ENCODE measurements at regions not wholly inside any gene's neighbourhood (a gene's known extent, or its start where the extent isn't known, plus 50 kb on each side); places are given as distances from the start of the nearest gene placed in this dataset.
"Not testable (repeated sequence)": the region's sequence is repeated elsewhere in the genome, so short reads cannot be mapped to it uniquely, and the experiment has no call there.

DNA sequence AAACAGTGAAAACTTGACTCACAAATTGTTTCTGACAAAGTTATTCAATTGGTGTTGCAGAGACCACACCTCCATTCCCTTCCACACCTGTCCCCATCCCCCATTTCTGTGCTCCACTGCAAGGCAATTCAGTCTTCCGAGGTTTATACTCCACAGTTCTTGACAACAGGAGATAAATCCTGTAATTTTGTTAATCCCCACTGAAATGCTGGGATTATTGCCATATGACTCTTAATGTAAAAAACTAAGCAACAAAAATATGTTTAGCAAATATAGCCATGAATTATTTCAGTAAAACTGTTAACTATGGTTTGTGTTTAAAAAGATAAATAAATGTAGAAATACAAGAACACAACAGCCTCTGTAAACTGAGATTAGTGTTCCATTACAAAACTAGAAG is 170.1 kb upstream of the SEMA3D start:
- H3K4me1 ChIP-seq (ENCODE audit: control insufficient read depth, insufficient read depth, low read length): no peaks in the 10 kb centered on the region
- no peaks in the 10 kb centered on the region for H3K36me3 ChIP-seq (ENCODE audit: control insufficient read depth, insufficient read depth, low read length)
- no peaks in the 10 kb centered on the region for H3K9me3 ChIP-seq (replicated peaks; ENCODE audit: control insufficient read depth, low read depth, low read length)
- no CpG with 5 or more reads among the region's 1 CpG for WGBS (ENCODE audit: insufficient coverage)
- DNase-seq: peak; percentile 89
- no peak overlapping the region for H3K27ac ChIP-seq (ENCODE audit: low read length)
- H3K4me3 ChIP-seq (ENCODE audit: low read length): no peak overlapping the region
- H3K27me3 ChIP-seq (ENCODE audit: control insufficient read depth, insufficient read depth, low read length): no peaks in the 10 kb centered on the region

DNA sequence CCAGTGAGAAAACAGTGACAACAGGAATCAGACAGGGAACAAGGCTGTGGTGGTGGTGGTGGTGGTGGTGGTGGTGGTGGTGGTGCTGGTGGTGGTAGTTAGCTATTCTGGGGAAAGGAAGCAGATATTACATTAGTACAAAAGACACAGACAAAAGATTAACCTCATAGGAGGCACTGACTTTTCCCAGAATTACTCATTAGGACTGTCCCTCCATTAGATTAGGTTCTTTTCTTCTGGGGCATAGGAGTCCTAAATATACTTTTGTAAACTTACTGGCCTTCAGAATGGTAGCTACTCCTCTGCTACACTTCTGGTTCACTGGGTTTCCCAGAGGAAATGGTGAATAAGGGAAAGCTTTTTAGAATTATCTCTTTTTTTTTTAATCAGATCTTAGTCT is 156.6 kb upstream of the SEMA3D start:
- H3K4me3 ChIP-seq (ENCODE audit: low read length): no peak overlapping the region
- no peak overlapping the region for H3K27ac ChIP-seq (ENCODE audit: low read length)
- H3K9me3 ChIP-seq (replicated peaks; ENCODE audit: control insufficient read depth, low read depth, low read length): no peaks in the 10 kb centered on the region
- no peak for DNase-seq
- no peaks in the 10 kb centered on the region for H3K27me3 ChIP-seq (ENCODE audit: control insufficient read depth, insufficient read depth, low read length)
- H3K36me3 ChIP-seq (ENCODE audit: control insufficient read depth, insufficient read depth, low read length): no peaks in the 10 kb centered on the region
- no peaks in the 10 kb centered on the region for H3K4me1 ChIP-seq (ENCODE audit: control insufficient read depth, insufficient read depth, low read length)

DNA sequence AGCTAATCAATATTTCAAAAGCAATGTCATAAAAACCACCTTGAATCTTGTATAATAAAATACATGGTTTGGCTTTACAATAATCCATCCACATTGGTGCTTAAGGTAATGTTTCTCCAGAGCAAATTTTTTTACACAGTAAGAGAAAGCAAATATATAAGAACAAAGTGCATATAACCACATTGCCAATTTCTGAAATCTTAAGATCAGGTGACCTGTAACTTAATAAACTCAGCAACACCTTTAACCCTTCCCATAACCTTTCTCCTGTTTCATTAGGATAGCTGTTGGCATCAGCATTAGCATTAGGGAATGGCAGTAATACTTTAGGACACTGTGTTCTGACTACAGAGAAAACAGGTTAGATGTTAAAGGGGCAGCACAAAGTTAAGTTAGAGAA is 155.9 kb upstream of the SEMA3D start:
- DNase-seq: no peak
- no peak overlapping the region for H3K27ac ChIP-seq (ENCODE audit: low read length)
- no peaks in the 10 kb centered on the region for H3K36me3 ChIP-seq (ENCODE audit: control insufficient read depth, insufficient read depth, low read length)
- no peaks in the 10 kb centered on the region for H3K4me1 ChIP-seq (ENCODE audit: control insufficient read depth, insufficient read depth, low read length)
- H3K27me3 ChIP-seq (ENCODE audit: control insufficient read depth, insufficient read depth, low read length): no peaks in the 10 kb centered on the region
- H3K4me3 ChIP-seq (ENCODE audit: low read length): no peak overlapping the region
- H3K9me3 ChIP-seq (replicated peaks; ENCODE audit: control insufficient read depth, low read depth, low read length): no peaks in the 10 kb centered on the region

DNA sequence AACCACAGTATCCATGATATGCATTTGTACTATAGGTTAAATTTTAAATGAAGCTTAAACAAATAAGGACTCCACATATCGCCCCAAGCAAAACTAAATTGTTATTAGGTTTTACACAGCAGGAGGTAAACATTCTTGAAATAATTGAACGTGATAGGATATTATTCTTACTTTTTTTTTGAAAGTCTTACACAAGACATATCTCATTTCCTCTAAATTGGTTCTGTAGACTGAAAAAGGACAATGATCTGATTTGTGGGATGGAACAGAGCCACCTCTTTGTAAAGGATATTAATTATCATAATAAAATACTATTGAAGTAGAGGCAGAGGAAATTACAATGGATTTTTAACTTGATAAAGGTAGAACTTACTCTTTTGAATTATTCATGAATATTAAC is 155.1 kb upstream of the SEMA3D start:
- no peaks in the 10 kb centered on the region for H3K4me1 ChIP-seq (ENCODE audit: control insufficient read depth, insufficient read depth, low read length)
- no CpG with 5 or more reads among the region's 2 CpGs for WGBS (ENCODE audit: insufficient coverage)
- H3K27ac ChIP-seq (ENCODE audit: low read length): no peak overlapping the region
- no peaks in the 10 kb centered on the region for H3K36me3 ChIP-seq (ENCODE audit: control insufficient read depth, insufficient read depth, low read length)
- DNase-seq: no peak
- no peak overlapping the region for H3K4me3 ChIP-seq (ENCODE audit: low read length)
- no peaks in the 10 kb centered on the region for H3K9me3 ChIP-seq (replicated peaks; ENCODE audit: control insufficient read depth, low read depth, low read length)
- H3K27me3 ChIP-seq (ENCODE audit: control insufficient read depth, insufficient read depth, low read length): no peaks in the 10 kb centered on the region

DNA sequence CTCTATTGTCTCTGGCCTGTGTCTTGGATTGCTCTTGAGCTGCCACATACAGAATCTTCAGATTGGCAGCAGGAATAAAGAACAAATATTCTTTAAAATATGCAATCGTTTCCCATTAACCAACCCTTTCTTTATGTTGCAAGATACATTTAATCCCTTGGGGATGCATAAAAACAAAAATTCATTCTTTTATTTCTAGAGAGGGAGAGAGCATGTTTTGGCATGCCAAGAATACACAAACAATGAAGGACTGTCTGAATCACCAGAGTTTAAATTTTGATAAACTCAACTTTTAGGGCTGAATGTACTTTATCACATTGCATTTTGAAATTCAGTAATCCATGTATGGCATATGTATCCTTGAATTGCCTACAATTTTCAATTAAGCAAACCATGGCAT is 154.3 kb upstream of the SEMA3D start:
- Histone ChIP-seq H3K36me3 (ENCODE audit: control insufficient read depth, insufficient read depth, low read length) (no peaks in the 10 kb centered on the region), H3K9me3 (replicated peaks; ENCODE audit: control insufficient read depth, low read depth, low read length) (no peaks in the 10 kb centered on the region), H3K27me3 (ENCODE audit: control insufficient read depth, insufficient read depth, low read length) (no peaks in the 10 kb centered on the region), H3K4me3 (ENCODE audit: low read length) (no peak overlapping the region), H3K27ac (ENCODE audit: low read length) (no peak overlapping the region), H3K4me1 (ENCODE audit: control insufficient read depth, insufficient read depth, low read length) (no peaks in the 10 kb centered on the region)
- no CpG with 5 or more reads among the region's 1 CpG for WGBS (ENCODE audit: insufficient coverage)
- no peak for DNase-seq

DNA sequence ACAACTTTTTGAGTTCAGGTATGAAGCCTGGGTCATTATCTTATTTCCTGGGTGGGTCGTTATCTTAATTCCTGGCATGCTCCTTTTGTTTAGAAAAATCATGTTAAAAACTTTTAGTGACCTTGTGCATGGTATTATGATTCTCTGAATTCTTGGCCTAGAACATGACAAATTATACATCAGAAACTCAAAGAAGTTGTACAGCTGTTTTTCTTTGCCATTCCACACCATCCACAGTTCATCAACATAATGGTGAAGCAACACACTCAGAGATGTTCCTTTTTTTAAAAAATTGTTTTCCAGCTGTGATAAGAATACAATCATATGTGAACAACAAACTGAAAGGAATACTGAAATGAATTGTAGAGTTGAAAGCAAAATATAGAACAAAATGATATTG is 149.2 kb upstream of the SEMA3D start:
- DNase-seq: no peak
- H3K36me3 ChIP-seq (ENCODE audit: control insufficient read depth, insufficient read depth, low read length): no peaks in the 10 kb centered on the region
- no peaks in the 10 kb centered on the region for H3K9me3 ChIP-seq (replicated peaks; ENCODE audit: control insufficient read depth, low read depth, low read length)
- H3K4me3 ChIP-seq (ENCODE audit: low read length): no peak overlapping the region
- H3K27me3 ChIP-seq (ENCODE audit: control insufficient read depth, insufficient read depth, low read length): no peaks in the 10 kb centered on the region
- no CpG with 5 or more reads among the region's 1 CpG for WGBS (ENCODE audit: insufficient coverage)
- no peak overlapping the region for H3K27ac ChIP-seq (ENCODE audit: low read length)
- H3K4me1 ChIP-seq (ENCODE audit: control insufficient read depth, insufficient read depth, low read length): no peaks in the 10 kb centered on the region

DNA sequence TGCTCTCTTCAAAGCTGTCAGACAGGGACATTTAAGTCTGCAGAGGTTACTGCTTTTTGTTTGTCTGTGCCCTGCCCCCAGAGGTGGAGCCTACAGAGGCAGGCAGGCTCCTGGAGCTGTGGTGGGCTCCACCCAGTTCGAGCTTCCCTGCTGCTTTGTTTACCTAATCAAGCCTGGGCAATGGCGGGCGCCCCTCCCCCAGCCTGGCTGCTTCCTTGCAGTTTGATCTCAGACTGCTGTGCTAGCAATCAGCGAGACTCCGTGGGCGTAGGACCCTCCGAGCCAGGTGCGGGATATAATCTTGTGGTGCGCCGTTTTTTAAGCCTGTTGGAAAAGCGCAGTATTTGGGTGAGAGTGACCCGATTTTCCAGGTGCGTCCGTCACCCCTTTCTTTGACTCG is 148.3 kb upstream of the SEMA3D start:
- H3K27me3 ChIP-seq (ENCODE audit: control insufficient read depth, insufficient read depth, low read length); DNase-seq; H3K36me3 ChIP-seq (ENCODE audit: control insufficient read depth, insufficient read depth, low read length); H3K27ac ChIP-seq (ENCODE audit: low read length); H3K4me1 ChIP-seq (ENCODE audit: control insufficient read depth, insufficient read depth, low read length); H3K9me3 ChIP-seq (replicated peaks; ENCODE audit: control insufficient read depth, low read depth, low read length); H3K4me3 ChIP-seq (ENCODE audit: low read length): not testable (repeated sequence)
- 100% methylated on average over 3 of the region's 15 CpGs for WGBS (ENCODE audit: insufficient coverage)

DNA sequence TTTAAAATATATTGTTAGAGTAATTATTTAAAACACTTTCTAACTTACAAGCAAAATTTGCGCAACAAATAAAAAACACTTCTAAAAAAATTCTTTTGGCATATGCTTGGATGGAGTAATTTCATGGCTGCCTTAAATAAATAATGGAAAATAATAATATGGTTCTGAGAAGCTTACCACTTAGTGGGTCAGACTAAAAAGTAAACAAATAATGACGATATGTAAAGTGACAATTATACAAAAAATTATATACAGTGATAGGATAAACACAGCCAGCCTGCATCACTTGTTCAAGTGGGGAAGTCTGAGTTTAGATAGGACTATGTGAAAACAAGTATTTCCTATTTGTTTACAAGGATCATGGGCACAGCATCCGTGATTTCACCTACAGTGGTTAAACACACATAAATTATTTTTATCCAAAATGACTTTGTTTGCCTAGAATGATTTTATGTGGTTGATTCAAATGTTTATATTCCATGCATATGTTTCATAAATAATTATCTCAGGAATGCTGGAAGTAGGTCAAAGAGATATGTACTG is 141.7 kb upstream of the SEMA3D start:
- no peak for DNase-seq

DNA sequence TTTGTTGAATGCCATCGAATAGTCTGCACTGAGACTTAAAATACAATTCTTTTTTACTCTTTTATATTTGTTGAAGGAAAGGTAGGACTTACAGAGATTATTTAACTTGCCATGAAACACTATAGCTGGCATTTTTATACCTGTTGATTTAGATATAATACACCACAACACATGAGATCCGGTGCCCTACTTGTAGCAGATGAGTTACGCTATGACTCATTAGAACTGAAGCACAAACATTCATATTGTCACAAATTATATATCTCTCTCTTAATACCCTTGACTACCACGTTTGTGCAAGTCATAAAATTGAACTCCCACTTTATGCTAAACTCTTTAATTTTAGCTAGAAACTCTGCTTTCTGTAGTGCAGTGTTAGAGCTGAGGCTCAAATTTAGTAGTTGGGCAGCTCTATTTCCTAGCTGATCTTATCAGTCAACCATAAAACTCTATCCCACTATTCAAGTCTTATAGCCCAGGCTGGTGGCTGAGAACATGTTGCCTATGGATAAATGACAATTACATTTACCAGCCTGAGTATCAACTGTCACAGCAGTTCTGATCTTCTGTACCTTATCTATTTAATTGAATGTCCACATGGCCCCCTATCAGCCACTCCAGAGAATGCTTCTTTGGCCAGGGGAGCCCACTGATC is 137.4 kb upstream of the SEMA3D start:
- Histone ChIP-seq H3K27me3 (ENCODE audit: control insufficient read depth, insufficient read depth, low read length) (no peaks in the 10 kb centered on the region), H3K4me1 (ENCODE audit: control insufficient read depth, insufficient read depth, low read length) (no peaks in the 10 kb centered on the region), H3K27ac (ENCODE audit: low read length) (no peak overlapping the region), H3K4me3 (ENCODE audit: low read length) (no peak overlapping the region), H3K9me3 (replicated peaks; ENCODE audit: control insufficient read depth, low read depth, low read length) (no peaks in the 10 kb centered on the region), H3K36me3 (ENCODE audit: control insufficient read depth, insufficient read depth, low read length) (no peaks in the 10 kb centered on the region)
- no peak for DNase-seq
- no CpG with 5 or more reads among the region's 4 CpGs for WGBS (ENCODE audit: insufficient coverage)

More for the DNA sequence above, 141.7 kb upstream of the SEMA3D start:
- Histone ChIP-seq H3K27me3 (ENCODE audit: control insufficient read depth, insufficient read depth, low read length) (no peaks in the 10 kb centered on the region), H3K9me3 (replicated peaks; ENCODE audit: control insufficient read depth, low read depth, low read length) (no peaks in the 10 kb centered on the region), H3K36me3 (ENCODE audit: control insufficient read depth, insufficient read depth, low read length) (no peaks in the 10 kb centered on the region), H3K4me3 (ENCODE audit: low read length) (no peak overlapping the region), H3K27ac (ENCODE audit: low read length) (no peak overlapping the region), H3K4me1 (ENCODE audit: control insufficient read depth, insufficient read depth, low read length) (no peaks in the 10 kb centered on the region)
- no CpG with 5 or more reads among the region's 3 CpGs for WGBS (ENCODE audit: insufficient coverage)

DNA sequence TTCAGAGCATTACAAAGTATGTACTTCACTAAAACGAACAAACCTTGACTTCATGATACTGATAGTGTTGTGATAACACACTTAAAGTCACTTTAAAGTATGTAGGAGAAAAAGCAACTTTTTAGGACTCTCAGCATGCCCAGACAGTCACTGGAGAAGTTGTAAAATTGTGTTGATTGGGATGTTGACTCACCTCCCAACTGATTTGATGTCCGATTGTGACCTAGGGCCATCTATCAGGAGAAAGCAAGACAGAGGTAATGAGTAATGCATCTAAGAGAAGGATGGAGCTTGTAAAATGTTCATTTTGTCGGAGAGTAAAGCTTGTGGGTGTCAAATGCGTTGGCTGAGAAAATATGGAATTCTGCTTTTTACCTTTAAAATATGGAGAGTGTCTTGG is 135.4 kb upstream of the SEMA3D start:
- no peak for DNase-seq
- Histone ChIP-seq H3K27ac (ENCODE audit: low read length) (no peak overlapping the region), H3K27me3 (ENCODE audit: control insufficient read depth, insufficient read depth, low read length) (no peaks in the 10 kb centered on the region), H3K4me1 (ENCODE audit: control insufficient read depth, insufficient read depth, low read length) (no peaks in the 10 kb centered on the region), H3K36me3 (ENCODE audit: control insufficient read depth, insufficient read depth, low read length) (no peaks in the 10 kb centered on the region), H3K4me3 (ENCODE audit: low read length) (no peak overlapping the region), H3K9me3 (replicated peaks; ENCODE audit: control insufficient read depth, low read depth, low read length) (no peaks in the 10 kb centered on the region)
- WGBS (ENCODE audit: insufficient coverage): 70% methylated on average over 2 of the region's 4 CpGs

All from muscle of leg (tissue), 3 donors.